GM12878 (cell line): ENCODE measurements at regions not wholly inside any gene's neighbourhood (a gene's known extent, or its start where the extent isn't known, plus 50 kb on each side); places are given as distances from the start of the nearest gene placed in this dataset.

ENCODE experiments used
- ATAC-seq: fragments of 200-7000 bp; cut with Tn5 transposase; 3 replicates; pipeline ENCODE4 v1.9.1; 2020; ENCODE audit warnings: mild to moderate bottlenecking, moderate library complexity
- BruUV-seq: library from RNA; stranded (reverse); fragments of 400-500 nt; replicated peaks from 2 replicates; lab custom pipeline; 2021; lab: Mats Ljungman, UMichigan
- CTCF ChIA-PET: fragments of 300-600 bp; sonication (Branson Sonifier 250); formaldehyde crosslinking; extraction: SDS; loops from one replicate; lab custom pipeline; 2021; ENCODE audit warnings: inconsistent platforms; lab: Yijun Ruan, JAX
- POLR2A ChIA-PET: fragments of 350-600 bp; formaldehyde crosslinking; extraction: SDS; loops from one replicate; lab custom pipeline; 2021; ENCODE audit warnings: inconsistent platforms; lab: Charles Lee
- RAD21 ChIA-PET: fragments of 300-600 bp; sonication (Branson Sonifier 250); formaldehyde crosslinking; loops from one replicate; lab custom pipeline; 2023; ENCODE audit warnings: antibody characterized with exemption; ENCODE audit not compliant: unreplicated experiment; lab: Charles Lee
- SMC1A ChIA-PET: fragments of 300-600 bp; sonication (Branson Sonifier 250); formaldehyde crosslinking; loops from one replicate; lab custom pipeline; 2023; ENCODE audit not compliant: unreplicated experiment, uncharacterized antibody; lab: Charles Lee
- DNase-seq: peaks from one replicate; pipeline ENCODE4 v3.0.0-alpha.2; 2011; ENCODE audit warnings: low read depth, low spot score
- FAIRE-seq: peaks from 3 replicates; lab custom pipeline; 2011; peaks lifted over from hg19 to GRCh38; lab: Jason Lieb, UNC
- H2AFZ ChIP-seq: 2 replicates; pipeline ENCODE4 v1.6.0; 2011; ENCODE audit warnings: low read depth, low read length, control low read depth; ENCODE audit not compliant: control insufficient read depth
- H3K27ac ChIP-seq: 2 replicates; pipeline ENCODE4 v1.5.1; 2011; ENCODE audit warnings: control low read depth; ENCODE audit not compliant: control insufficient read depth, insufficient read depth
- H3K27me3 ChIP-seq, 2 experiments: replicated peaks in 1 of 2; 2 replicates each; pipeline versions ENCODE4 v1.6.0 to v1.6.1; 2011; ENCODE audit warnings: low read length in 1 of 2; ENCODE audit not compliant: control insufficient read depth in 2 of 2, insufficient read depth in 2 of 2
- H3K36me3 ChIP-seq, 2 experiments: 2 replicates each; pipeline ENCODE4 v1.5.1; 2011; ENCODE audit warnings: low read length in 1 of 2; ENCODE audit not compliant: control insufficient read depth in 2 of 2, insufficient read depth in 2 of 2
- H3K4me1 ChIP-seq: 2 replicates; pipeline ENCODE4 v1.6.1; 2011; ENCODE audit warnings: mild to moderate bottlenecking, low read length, moderate library complexity, mixed read lengths; ENCODE audit not compliant: control insufficient read depth, insufficient read depth
- H3K4me2 ChIP-seq: 2 replicates; pipeline ENCODE4 v1.6.0; 2011; ENCODE audit warnings: control low read depth; ENCODE audit not compliant: control insufficient read depth, insufficient read depth
- H3K4me3 ChIP-seq: fragments of 200-600 bp; sonication (generic); 2 replicates; pipeline ENCODE4 v1.5.1; 2016
- H3K79me2 ChIP-seq: 2 replicates; pipeline ENCODE4 v1.6.0; 2011; ENCODE audit warnings: low read length; ENCODE audit not compliant: control insufficient read depth, insufficient read depth
- H3K9ac ChIP-seq: 2 replicates; pipeline ENCODE4 v1.8.0; 2011; ENCODE audit warnings: low read length, control low read depth, mixed read lengths; ENCODE audit not compliant: control insufficient read depth, insufficient read depth
- H3K9me3 ChIP-seq: replicated peaks from 3 replicates; pipeline ENCODE4 v1.5.1; 2011; ENCODE audit warnings: mild to moderate bottlenecking, low read length; ENCODE audit not compliant: control insufficient read depth, insufficient read depth
- H4K20me1 ChIP-seq: 2 replicates; pipeline ENCODE4 v1.6.0; 2011; ENCODE audit not compliant: control insufficient read depth, insufficient read depth
- CHD2 ChIP-seq: IDR thresholded peaks from 2 replicates; pipeline ENCODE4 v1.6.1; 2011; ENCODE audit warnings: low read depth, low read length, improper control_type of control experiment, borderline replicate concordance
- EP300 ChIP-seq, 2 experiments: fragments of 150-350 bp in 1 of 2; IDR thresholded peaks; 2 replicates each; pipeline ENCODE4 v1.6.1; 2011 to 2012; ENCODE audit warnings: low read depth in 2 of 2, low read length in 2 of 2, borderline replicate concordance in 1 of 2, improper control_type of control experiment in 1 of 2, inconsistent platforms in 1 of 2; ENCODE audit not compliant: control insufficient read depth in 1 of 2
- HCFC1 ChIP-seq: fragments of 150-350 bp; IDR thresholded peaks from 2 replicates; pipeline ENCODE4 v1.6.1; 2014; ENCODE audit warnings: low read length
- HDGF ChIP-seq: fragments of 450-650 bp; IDR thresholded peaks from 2 replicates; pipeline ENCODE4 v1.6.1; 2016; ENCODE audit warnings: antibody characterized with exemption
- RAD21 ChIP-seq: IDR thresholded peaks from 2 replicates; pipeline ENCODE4 v1.6.1; 2011; ENCODE audit warnings: mild to moderate bottlenecking, low read depth, low read length, moderate library complexity; ENCODE audit not compliant: insufficient read depth
- REST ChIP-seq: IDR thresholded peaks from 2 replicates; pipeline ENCODE4 v1.6.1; 2012; ENCODE audit warnings: mild to moderate bottlenecking, low read depth, low read length
- SIN3A ChIP-seq: IDR thresholded peaks from 2 replicates; pipeline ENCODE4 v1.6.1; 2012; ENCODE audit warnings: low read depth, low read length, improper control_type of control experiment
- SREBF1 ChIP-seq: IDR thresholded peaks from 2 replicates; pipeline ENCODE4 v1.6.1; 2012; ENCODE audit warnings: mild to moderate bottlenecking, low read length
- STAT1 ChIP-seq: fragments of 450-650 bp; conservative IDR thresholded peaks from 2 replicates; pipeline ENCODE4 v1.6.1; 2014; ENCODE audit warnings: antibody characterized with exemption, mild to moderate bottlenecking
- WGBS: methylation state at CpG from one replicate; pipeline ENCODE4 v1.1.6; 2016; ENCODE audit warnings: low lambda C conversion rate; ENCODE audit not compliant: insufficient replicate concordance, insufficient coverage; ENCODE audit errors: missing lambda C conversion rate; 5-methylcytosine and 5-hydroxymethylcytosine counted together
- in situ Hi-C: fragments of 300-500 bp; cut with MboI; formaldehyde crosslinking; loops from 9 replicates; pipeline ENCODE4 v1.14.3; 2018; ENCODE audit warnings: mixed read lengths
- intact Hi-C: fragments of 100-400 bp; cut with micrococcal nuclease; formaldehyde crosslinking; loops from one replicate; pipeline ENCODE4 v1.14.2; 2022; ENCODE audit not compliant: unreplicated experiment
- TF ChIP-seq, protein P1 (sequence below): fragments of 450-650 bp; IDR thresholded peaks from 2 replicates; pipeline ENCODE4 v1.6.1; 2018; ENCODE audit warnings: mild to moderate bottlenecking, low read depth, moderate library complexity; ENCODE audit not compliant: partially characterized antibody

DNA sequence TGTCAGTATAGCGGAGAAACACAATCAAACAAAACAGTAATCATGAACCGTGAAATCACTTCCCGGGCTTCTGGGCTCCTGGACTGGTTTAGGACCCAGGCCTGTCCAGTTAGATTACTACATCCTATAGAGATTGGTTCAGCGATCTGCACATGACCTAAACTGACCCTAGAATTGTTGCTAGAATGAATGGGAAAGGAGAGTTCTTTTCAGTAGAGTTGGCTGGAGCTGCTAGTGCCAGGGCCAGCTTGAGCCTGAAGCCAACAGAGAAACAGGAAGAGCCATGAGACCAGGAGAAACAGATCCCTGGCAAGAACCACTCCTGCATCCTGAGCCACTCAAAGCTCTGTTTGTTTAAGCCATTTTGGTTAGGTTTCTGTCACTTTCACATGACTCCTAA, 474.3 kb upstream of the C1orf87 start:
- BruUV-seq = no TSS peak
- no peak overlapping the region for H3K27ac ChIP-seq
- H3K9ac ChIP-seq = no peak overlapping the region
- ChIA-PET POLR2A (no interaction called here), SMC1A (no interaction called here), RAD21 (no interaction called here), CTCF (no interaction called here)
- no peaks in the 10 kb centered on the region for H3K9me3 ChIP-seq
- DNase-seq = no peak
- WGBS = 43% methylated on average over 4 of the region's 4 CpGs
- no peaks in the 10 kb centered on the region for H4K20me1 ChIP-seq
- intact Hi-C loops = no loop called here
- H3K27me3 ChIP-seq = no peaks in the 10 kb centered on the region
- H3K4me2 ChIP-seq = no peak overlapping the region
- H3K79me2 ChIP-seq = no peaks in the 10 kb centered on the region
- in situ Hi-C loops = no loop called here
- no peak for FAIRE-seq
- no peak overlapping the region for H3K4me3 ChIP-seq
- no peak overlapping the region for H2AFZ ChIP-seq
- ATAC-seq = no peak
- no peaks in the 10 kb centered on the region for H3K4me1 ChIP-seq
- H3K36me3 ChIP-seq = no peaks in the 10 kb centered on the region
- TF ChIP-seq SREBF1 = no peak
- TF ChIP-seq, all 136 proteins: peak for 0

- RAD21 ChIA-PET = no interaction called here
- CTCF ChIA-PET = interaction anchor here (1.1 kb wide), 1 partner anchor 15 kb away, joined by 3 read pairs; no protein-coding TSS in a partner anchor
- H3K4me3 ChIP-seq = no peak overlapping the region
- H3K27me3 ChIP-seq = no peaks in the 10 kb centered on the region
- H3K9me3 ChIP-seq = no peaks in the 10 kb centered on the region
- H3K27ac ChIP-seq = no peak overlapping the region
- WGBS = 19% methylated on average over 2 of the region's 2 CpGs
- no peak overlapping the region for H3K4me2 ChIP-seq
- no peak overlapping the region for H3K9ac ChIP-seq
- FAIRE-seq (no peak), DNase-seq (no peak), ATAC-seq (no peak)
- no peaks in the 10 kb centered on the region for H3K36me3 ChIP-seq
- intact Hi-C loops = no loop called here
- no TSS peak for BruUV-seq
- H3K79me2 ChIP-seq = no peaks in the 10 kb centered on the region
- in situ Hi-C loops = no loop called here
- no peaks in the 10 kb centered on the region for H4K20me1 ChIP-seq
- H2AFZ ChIP-seq = no peak overlapping the region
- no peaks in the 10 kb centered on the region for H3K4me1 ChIP-seq
- SMC1A ChIA-PET = interaction anchor here (0.7 to 1.1 kb wide), 2 partner anchors 11 to 832 kb away, joined by 3 read pairs; no protein-coding TSS in a partner anchor
- POLR2A ChIA-PET = no interaction called here
- TF ChIP-seq HDGF (no peak), HCFC1 (no peak), CHD2 (no peak), REST (no peak), SIN3A (no peak), RAD21 (no peak), STAT1 (no peak), EP300 (IDR thresholded peaks at IDR 0.05; ENCODE audit: borderline replicate concordance in 1 of 2, control insufficient read depth in 1 of 2, low read depth in 2 of 2, low read length in 2 of 2) (no peak)
- TF ChIP-seq, protein P1, sequence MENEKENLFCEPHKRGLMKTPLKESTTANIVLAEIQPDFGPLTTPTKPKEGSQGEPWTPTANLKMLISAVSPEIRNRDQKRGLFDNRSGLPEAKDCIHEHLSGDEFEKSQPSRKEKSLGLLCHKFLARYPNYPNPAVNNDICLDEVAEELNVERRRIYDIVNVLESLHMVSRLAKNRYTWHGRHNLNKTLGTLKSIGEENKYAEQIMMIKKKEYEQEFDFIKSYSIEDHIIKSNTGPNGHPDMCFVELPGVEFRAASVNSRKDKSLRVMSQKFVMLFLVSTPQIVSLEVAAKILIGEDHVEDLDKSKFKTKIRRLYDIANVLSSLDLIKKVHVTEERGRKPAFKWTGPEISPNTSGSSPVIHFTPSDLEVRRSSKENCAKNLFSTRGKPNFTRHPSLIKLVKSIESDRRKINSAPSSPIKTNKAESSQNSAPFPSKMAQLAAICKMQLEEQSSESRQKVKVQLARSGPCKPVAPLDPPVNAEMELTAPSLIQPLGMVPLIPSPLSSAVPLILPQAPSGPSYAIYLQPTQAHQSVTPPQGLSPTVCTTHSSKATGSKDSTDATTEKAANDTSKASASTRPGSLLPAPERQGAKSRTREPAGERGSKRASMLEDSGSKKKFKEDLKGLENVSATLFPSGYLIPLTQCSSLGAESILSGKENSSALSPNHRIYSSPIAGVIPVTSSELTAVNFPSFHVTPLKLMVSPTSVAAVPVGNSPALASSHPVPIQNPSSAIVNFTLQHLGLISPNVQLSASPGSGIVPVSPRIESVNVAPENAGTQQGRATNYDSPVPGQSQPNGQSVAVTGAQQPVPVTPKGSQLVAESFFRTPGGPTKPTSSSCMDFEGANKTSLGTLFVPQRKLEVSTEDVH = no peak
Measured at GRCh38 chr1:60541831-60542532, 468.4 kb upstream of the C1orf87 start.
